Smooth muscle cell (in vitro differentiated cells): ENCODE measurements at regions not wholly inside any gene's neighbourhood (a gene's known extent, or its start where the extent isn't known, plus 50 kb on each side); places are given as distances from the start of the nearest gene placed in this dataset.
A peak's percentile ranks its signal among the peaks of the same experiment; 100 is the strongest.

Source experiments
- DNase-seq: peaks from one replicate; lab custom pipeline; 2025; ENCODE audit not compliant: unreplicated experiment; lab: John Stamatoyannopoulos, UW
- H2AFZ ChIP-seq: fragments of 200-600 bp; sonication (generic); 2 replicates; pipeline ENCODE4 v1.6.0; 2016; ENCODE audit warnings: antibody characterized with exemption, low read depth, mild to moderate bottlenecking
- H3F3A ChIP-seq: fragments of 200-600 bp; sonication (generic); 2 replicates; pipeline ENCODE4 v1.6.0; 2017; ENCODE audit warnings: antibody characterized with exemption, low read depth
- H3K27ac ChIP-seq: fragments of 200-600 bp; sonication (generic); 2 replicates; pipeline ENCODE4 v1.5.1; 2016; ENCODE audit warnings: low read depth, mild to moderate bottlenecking
- H3K27me3 ChIP-seq: fragments of 200-600 bp; sonication (generic); 2 replicates; pipeline ENCODE4 v1.6.1; 2016; ENCODE audit warnings: low read depth, mild to moderate bottlenecking
- H3K36me3 ChIP-seq: fragments of 200-600 bp; sonication (generic); 2 replicates; pipeline ENCODE4 v1.5.1; 2016; ENCODE audit warnings: low read depth
- H3K4me1 ChIP-seq: fragments of 200-600 bp; sonication (generic); 2 replicates; pipeline ENCODE4 v1.5.1; 2016; ENCODE audit warnings: low read depth
- H3K4me2 ChIP-seq: fragments of 200-600 bp; sonication (generic); 2 replicates; pipeline ENCODE4 v1.6.0; 2016; ENCODE audit warnings: mild to moderate bottlenecking
- H3K4me3 ChIP-seq: fragments of 200-600 bp; sonication (generic); 2 replicates; pipeline ENCODE4 v1.5.1; 2016; ENCODE audit warnings: mild to moderate bottlenecking
- H3K79me2 ChIP-seq: fragments of 200-600 bp; sonication (generic); 2 replicates; pipeline ENCODE4 v1.6.0; 2016; ENCODE audit warnings: low read depth, mild to moderate bottlenecking
- H3K9ac ChIP-seq: fragments of 200-600 bp; sonication (generic); 2 replicates; pipeline ENCODE4 v1.6.0; 2016; ENCODE audit warnings: low read depth
- H3K9me3 ChIP-seq: fragments of 200-600 bp; sonication (generic); replicated peaks from 2 replicates; pipeline ENCODE4 v1.5.1; 2016; ENCODE audit warnings: low read depth
- H4K20me1 ChIP-seq: fragments of 200-600 bp; sonication (generic); 2 replicates; pipeline ENCODE4 v1.6.0; 2016; ENCODE audit warnings: low read depth
- WGBS: methylation state at CpG from one replicate; pipeline ENCODE4 v1.1.7; 2016; ENCODE audit warnings: low lambda C conversion rate; 5-methylcytosine and 5-hydroxymethylcytosine counted together
- TF ChIP-seq, protein P1 (sequence below): fragments of 200-600 bp; sonication (generic); IDR thresholded peaks from 2 replicates; pipeline ENCODE4 v1.5.1; 2017; ENCODE audit warnings: borderline replicate concordance, mild to moderate bottlenecking, antibody characterized with exemption; ENCODE audit not compliant: insufficient read depth, poor library complexity, severe bottlenecking

GRCh38 chr13:75225288-75226032, 256.5 kb downstream of the TBC1D4 start:
- no peaks in the 10 kb centered on the region for H4K20me1 ChIP-seq
- H3K36me3 ChIP-seq: no peaks in the 10 kb centered on the region
- no peaks in the 10 kb centered on the region for H3K79me2 ChIP-seq
- no peaks in the 10 kb centered on the region for H3K27me3 ChIP-seq
- no peaks in the 10 kb centered on the region for H3K9me3 ChIP-seq
- H3F3A ChIP-seq: peaks cover 7% of the 10 kb centered on the region
- H3K27ac ChIP-seq: peak overlapping the region; percentile 88
- no peak overlapping the region for H3K4me2 ChIP-seq
- WGBS: 100% methylated on average over 1 of the region's 1 CpG
- H3K4me3 ChIP-seq: no peak overlapping the region
- TF ChIP-seq, protein P1, sequence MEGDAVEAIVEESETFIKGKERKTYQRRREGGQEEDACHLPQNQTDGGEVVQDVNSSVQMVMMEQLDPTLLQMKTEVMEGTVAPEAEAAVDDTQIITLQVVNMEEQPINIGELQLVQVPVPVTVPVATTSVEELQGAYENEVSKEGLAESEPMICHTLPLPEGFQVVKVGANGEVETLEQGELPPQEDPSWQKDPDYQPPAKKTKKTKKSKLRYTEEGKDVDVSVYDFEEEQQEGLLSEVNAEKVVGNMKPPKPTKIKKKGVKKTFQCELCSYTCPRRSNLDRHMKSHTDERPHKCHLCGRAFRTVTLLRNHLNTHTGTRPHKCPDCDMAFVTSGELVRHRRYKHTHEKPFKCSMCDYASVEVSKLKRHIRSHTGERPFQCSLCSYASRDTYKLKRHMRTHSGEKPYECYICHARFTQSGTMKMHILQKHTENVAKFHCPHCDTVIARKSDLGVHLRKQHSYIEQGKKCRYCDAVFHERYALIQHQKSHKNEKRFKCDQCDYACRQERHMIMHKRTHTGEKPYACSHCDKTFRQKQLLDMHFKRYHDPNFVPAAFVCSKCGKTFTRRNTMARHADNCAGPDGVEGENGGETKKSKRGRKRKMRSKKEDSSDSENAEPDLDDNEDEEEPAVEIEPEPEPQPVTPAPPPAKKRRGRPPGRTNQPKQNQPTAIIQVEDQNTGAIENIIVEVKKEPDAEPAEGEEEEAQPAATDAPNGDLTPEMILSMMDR: no peak
- H3K4me1 ChIP-seq: no peaks in the 10 kb centered on the region
- no peak overlapping the region for H2AFZ ChIP-seq
- H3K9ac ChIP-seq: no peak overlapping the region
- no peak for DNase-seq

- H3K4me1 ChIP-seq: no peaks in the 10 kb centered on the region
- H3K9me3 ChIP-seq: no peaks in the 10 kb centered on the region
- no peaks in the 10 kb centered on the region for H3K79me2 ChIP-seq
- H4K20me1 ChIP-seq: no peaks in the 10 kb centered on the region
- no peak overlapping the region for H2AFZ ChIP-seq
- no peaks in the 10 kb centered on the region for H3K27me3 ChIP-seq
- no peaks in the 10 kb centered on the region for H3K36me3 ChIP-seq
- DNase-seq: no peak
- peaks cover 7% of the 10 kb centered on the region for H3F3A ChIP-seq
- 83% methylated on average over 6 of the region's 6 CpGs for WGBS
- H3K4me2 ChIP-seq: no peak overlapping the region
- no peak overlapping the region for H3K9ac ChIP-seq
- TF ChIP-seq, protein P1: no peak
- no peak overlapping the region for H3K4me3 ChIP-seq
- H3K27ac ChIP-seq: no peak overlapping the region
Observed at GRCh38 chr13:75224053-75224742, 257.8 kb downstream of the TBC1D4 start.

DNA sequence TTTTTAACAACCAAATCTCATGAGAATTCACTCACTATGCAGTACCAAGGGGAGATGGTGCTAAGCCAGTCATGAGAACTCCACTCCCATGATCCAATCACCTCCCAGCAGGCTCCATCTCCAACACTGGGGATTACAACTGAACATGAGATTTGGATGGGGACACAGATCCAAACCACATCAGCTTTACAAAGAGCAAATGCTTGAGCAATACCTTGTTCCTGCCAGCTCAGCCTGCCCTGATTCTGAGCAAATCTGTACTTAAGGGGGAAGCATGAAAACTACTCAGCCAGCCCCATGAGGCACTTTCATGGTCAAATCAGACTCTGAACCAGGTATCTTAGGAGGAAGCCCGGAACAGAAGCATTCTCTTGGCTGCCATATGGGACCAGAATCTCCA, 259.9 kb downstream of the TBC1D4 start:
- no peak for DNase-seq
- H3K79me2 ChIP-seq: no peaks in the 10 kb centered on the region
- H3K9me3 ChIP-seq: no peaks in the 10 kb centered on the region
- no peak overlapping the region for H3K4me2 ChIP-seq
- peaks cover 6% of the 10 kb centered on the region for H3F3A ChIP-seq
- H3K4me1 ChIP-seq: no peaks in the 10 kb centered on the region
- no peak overlapping the region for H3K27ac ChIP-seq
- WGBS: 95% methylated on average over 1 of the region's 1 CpG
- no peaks in the 10 kb centered on the region for H3K36me3 ChIP-seq
- no peak overlapping the region for H3K9ac ChIP-seq
- H4K20me1 ChIP-seq: no peaks in the 10 kb centered on the region
- TF ChIP-seq, protein P1: no peak
- no peak overlapping the region for H3K4me3 ChIP-seq
- H3K27me3 ChIP-seq: no peaks in the 10 kb centered on the region
- no peak overlapping the region for H2AFZ ChIP-seq
